Occipital lobe (tissue), 1 donor: ENCODE measurements at regions not wholly inside any gene's neighbourhood (a gene's known extent, or its start where the extent isn't known, plus 50 kb on each side); places are given as distances from the start of the nearest gene placed in this dataset.

Source experiments
- DNase-seq: peaks from one replicate; lab custom pipeline; 2025; lab: John Stamatoyannopoulos, UW

DNA sequence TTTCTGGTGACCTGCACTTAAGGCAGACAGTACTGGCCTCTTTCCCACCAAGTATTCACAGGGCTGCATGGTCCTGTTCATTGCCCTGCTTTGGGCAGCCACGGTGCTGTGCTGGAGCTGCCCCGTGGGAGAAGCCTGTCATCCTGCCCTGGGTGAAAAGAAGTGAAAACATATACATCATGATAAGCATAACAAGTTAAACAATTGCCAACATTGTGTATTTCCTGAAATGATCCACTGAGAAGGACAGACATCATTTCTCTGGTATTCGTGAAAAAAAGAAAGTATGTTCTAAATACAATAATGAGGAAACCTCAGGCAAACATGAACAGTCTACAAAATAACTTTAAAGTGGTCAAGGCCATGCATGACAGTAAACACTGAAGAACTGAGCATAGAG is 393.1 kb downstream of the TMEM135 start:
- no peak for DNase-seq

- no peak for DNase-seq
Observed at GRCh38 chr11:87429996-87430395, 392.3 kb downstream of the TMEM135 start.

DNA sequence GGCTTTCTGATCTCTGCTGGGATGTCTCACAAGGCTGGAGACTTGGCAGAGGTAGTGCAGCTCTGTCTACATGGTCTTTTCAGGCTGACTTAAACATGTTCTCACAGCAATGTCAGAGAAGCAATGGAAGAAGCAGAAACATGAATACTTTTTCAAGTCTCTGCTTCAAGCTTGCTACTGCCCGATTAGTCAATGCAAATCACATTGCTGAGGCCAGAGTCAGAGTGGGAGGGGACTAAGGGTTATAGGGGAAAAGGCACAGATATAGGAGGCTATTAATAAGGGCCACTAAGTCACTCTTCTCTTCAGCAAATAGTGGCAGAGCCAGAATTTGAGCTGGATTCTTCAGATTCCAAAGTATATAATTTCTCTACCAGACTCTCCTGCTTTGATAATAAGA is 390.5 kb downstream of the TMEM135 start:
- DNase-seq, result no peak

DNA sequence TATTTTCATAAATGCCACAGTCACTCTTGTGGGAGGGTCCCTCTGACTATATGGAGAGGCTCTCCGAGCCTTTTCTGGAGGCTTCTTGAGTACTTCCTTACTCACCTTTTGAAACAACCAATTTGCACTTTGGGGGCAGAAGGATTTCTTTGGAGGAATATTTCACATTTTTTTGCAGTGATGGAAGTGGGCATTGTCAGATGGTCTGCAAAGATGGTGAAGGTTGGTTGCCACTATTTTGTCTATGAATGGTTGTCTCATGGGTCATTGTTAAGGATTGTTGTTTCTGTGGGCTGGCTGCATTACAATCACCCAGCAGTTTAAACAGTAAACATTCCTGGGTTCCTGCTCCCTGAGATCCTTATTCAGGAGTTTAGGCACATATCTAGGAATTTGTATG is 388.2 kb downstream of the TMEM135 start:
- no peak for DNase-seq

DNA sequence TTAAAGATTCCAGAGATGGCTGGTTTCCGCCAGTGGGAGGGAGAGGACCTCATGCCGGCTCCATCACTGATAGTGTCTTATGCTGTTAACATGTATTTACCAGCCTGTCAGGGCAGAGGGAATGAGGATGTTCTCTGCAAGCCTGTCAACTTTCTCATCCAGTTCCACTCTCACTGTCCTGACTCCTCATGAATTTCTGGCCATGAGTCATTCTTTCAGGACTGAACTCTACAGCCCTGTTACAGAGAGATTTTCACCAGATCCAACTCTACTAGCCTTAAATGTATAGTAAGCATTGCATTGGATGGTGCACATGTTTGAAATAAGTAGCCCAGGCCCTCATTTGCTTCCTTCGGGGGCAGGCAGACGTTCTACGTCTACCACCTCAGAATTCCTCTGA is 387.7 kb downstream of the TMEM135 start:
- DNase-seq, result no peak

GRCh38 chr11:87423161-87423560 is 385.4 kb downstream of the TMEM135 start:
- no peak for DNase-seq

DNA sequence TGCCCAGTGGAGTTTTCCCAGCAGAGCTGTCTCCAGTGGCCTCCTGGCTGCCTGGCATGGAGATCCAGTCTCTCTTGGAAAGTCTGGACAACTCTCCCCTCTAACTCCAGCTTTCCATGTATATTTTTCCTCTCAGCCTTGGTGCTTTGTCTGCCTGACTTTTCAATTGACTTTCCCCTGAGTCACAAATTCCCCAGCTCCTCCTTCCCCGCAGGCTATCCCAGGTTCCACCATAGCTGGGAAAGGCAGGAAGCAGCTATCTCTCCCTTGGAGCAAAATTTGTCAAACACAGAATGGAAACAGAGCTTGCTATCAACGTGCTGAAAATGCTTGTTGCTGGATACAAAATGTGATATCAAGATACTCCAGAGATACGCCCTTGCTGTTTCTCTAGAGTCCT is 384.8 kb downstream of the TMEM135 start:
- DNase-seq, result no peak

GRCh38 chr11:87421422-87421821 is 383.7 kb downstream of the TMEM135 start:
- DNase-seq, result no peak

- DNase-seq, result no peak
Observed at GRCh38 chr11:87417951-87418350, 380.2 kb downstream of the TMEM135 start.

DNA sequence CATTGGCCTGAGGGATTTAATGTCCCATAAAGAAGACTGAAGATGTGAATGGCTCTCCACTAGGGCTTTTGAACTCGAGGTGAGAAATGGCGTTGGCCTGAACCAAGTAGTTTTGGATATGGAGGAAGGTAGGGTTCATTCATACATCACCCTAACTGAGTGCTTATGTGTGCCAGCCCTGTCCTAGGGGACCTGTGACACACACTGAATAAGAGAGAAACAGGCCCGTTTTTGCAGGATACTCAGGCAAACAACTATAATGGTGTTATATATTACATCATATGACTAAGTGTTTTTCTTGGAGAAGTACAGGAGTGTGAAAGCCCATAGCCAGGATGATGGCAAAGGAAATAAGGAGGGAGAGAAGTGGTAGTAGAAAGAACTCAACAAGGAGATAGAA is 368.1 kb downstream of the TMEM135 start:
- DNase-seq, result no peak

DNA sequence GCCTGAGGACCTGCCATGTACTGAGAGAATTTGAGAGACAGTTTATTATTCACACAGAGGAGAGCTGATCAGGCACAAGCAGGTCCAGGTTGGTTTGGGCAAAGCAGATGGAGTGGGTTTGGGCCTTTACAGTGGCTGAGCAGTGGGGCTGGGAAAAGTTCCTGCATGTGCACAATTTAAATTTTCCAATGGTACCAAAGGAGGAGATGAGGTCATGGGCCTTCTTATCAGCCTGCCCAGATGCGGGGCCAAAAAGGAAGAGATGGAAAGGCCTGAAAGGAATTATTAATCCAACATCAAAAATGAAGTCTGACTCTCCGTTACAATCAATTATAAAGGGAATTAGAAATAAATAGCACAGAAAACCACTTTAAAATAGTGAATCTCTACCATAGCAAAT is 367.6 kb downstream of the TMEM135 start:
- no peak for DNase-seq

GRCh38 chr11:87401653-87402052 is 363.9 kb downstream of the TMEM135 start:
- no peak for DNase-seq

DNA sequence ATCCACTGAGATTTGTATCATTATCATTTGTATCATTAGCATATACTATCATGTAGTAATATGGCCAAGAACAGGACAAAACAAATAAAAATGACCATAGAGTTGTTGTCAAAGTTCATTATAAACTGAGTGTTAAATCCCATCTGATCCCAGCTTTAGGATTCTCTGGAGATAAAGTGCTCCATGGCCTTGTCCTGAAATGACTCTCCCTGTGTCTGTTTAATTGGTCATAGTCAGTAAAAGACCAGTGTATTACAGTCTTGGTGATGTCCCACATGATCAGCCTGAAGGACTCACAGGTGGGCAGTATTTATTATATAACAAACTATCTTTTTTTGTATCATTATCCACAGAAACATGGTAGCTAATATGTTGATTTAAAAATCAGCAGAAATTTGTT is 361.6 kb downstream of the TMEM135 start:
- DNase-seq, result no peak

DNA sequence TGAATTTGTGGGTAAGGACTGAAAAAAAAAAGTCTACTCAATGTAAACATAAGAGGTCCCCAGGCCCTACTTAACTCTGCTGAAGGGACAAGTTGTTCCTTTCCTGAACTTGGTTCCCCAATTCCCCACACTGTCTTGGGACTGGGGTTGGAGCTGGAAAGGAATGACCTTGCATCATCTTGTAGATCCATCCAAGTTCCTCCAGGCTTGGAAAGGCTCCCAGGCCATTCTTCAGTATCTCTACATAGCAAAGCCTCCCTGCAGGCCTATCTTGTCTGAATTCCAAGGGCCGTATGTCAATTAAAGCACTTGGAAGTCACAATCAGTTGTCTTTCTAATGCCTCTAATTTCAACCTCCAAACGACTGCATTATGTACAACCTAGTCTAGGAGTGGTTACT is 361.2 kb downstream of the TMEM135 start:
- no peak for DNase-seq

DNA sequence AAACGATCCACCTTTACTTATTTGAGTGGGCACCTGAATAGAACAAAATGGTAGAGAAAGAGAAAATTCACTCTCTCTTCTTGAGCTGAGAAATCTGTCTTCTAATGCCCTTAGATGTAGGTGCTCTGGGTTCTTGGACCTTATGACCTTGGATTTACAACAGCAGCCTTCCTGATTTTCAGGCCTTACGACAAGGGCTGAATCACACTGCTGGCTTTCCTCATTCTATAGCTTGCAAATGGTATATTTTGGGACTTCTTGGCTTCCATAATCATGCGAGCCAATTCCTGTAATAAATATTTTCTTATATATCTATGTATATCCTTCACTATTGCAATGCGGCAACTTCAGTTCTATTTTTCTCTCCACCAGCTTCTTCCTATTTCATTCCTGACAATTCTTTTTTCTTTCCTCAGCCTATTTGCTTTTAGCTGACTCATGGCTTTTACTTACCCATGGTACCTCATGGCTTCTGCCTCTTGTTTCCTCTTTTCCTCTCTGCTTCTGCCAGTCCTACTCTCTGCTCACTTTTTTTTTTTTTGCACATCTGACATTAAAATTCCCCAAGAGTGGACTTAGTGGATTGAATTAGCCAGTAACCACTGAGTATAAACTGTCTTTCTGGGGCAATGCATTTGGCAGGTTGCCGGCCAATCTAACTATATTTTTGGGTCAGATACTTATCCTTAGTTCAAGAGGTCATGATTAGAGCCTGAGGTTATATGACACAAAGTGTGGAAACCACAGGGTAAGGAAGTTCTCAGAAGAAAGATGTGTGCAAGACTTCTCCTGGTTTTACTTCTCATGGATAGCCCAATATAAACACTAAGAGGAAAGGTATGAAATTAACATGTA is 359.5 kb downstream of the TMEM135 start:
- no peak for DNase-seq

DNA sequence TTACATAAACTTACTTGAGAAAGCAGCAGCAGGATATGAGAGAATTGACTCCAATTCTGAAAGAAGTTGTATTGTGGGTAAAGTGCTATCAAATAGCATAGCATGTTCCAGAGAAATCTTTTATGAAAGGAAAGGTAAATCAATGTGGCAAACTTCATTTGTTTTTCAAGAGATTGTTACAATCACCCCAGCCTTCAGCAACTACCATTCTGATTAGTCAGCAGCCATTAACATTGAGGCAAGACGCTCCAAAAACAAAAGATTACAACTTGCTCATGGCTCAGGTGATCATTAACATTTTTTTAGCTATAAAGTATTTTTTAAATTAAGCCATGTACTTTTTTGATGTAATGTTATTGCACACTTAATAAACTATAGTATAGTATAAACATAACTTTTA is 357.2 kb downstream of the TMEM135 start:
- no peak for DNase-seq

DNA sequence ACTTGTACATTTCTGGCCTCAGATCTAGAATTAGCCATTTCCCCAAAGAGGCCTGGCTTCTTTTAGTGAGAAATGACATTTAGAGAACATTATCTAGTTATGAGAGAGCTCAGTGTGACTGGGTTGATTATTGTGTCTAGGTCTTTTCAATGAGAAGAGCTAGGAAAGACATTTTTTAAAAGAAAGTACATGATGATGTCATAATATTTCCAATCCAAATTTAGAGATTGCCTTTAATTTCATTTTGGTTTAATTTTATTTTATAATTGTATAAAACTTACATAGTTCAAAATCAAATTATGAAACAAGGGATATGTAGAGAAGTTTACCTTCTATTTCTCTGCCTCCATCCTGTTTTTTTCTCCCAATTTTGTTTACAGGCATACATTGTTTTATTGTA is 354.9 kb downstream of the TMEM135 start:
- DNase-seq, result no peak

DNA sequence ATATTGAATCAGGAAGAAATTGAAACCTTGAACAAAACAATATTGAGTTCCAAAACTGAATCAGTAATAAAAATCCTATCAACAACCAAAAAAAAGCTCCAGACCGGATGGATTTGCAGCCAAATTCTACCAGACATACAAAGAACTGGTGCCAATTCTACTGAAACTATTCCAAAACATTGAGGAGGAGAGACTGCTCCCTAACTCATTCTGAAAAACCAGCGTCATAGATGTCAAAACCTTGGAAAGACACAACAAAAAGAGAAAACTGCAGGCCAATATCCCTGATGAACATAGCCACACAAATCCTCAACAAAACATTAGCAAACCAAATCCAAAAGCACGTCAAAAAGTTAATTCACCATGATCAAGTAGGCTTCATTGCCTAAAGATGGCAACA is 353.8 kb downstream of the TMEM135 start:
- no peak for DNase-seq

DNA sequence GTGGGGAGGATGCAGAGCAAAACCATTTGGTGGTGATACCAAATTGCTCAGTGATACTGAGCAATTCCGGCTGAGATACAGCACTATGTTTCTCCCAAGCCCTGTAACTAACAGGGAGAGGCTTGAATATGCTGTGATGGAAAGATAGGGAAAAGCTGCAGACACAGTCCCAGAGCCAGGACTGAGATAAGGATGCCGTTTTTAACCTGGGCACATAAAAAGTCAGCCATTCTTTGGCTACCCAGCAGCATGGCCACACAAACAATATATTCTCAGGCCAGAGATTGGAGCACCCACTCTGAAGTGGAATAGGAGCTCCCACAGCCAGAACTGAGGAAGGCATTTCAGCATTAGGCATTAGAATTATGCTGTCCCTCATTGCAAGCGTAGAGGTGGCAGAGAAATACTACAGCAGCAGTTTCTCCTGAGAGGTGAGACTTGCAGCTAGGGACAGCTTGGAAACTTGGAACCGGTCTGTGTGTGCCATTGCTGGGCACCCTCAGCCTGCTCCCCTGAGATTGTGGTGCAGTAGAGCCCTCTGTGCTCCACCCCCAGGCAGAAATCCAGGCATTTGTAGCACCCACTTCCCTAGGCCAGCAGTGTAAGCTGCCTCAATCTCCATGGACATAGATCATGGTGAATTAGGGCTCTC is 346.5 kb downstream of the TMEM135 start:
- DNase-seq, result no peak

- DNase-seq, result no peak
Observed at GRCh38 chr11:87374038-87374807, 336.5 kb downstream of the TMEM135 start.
